Neural crest cell (in vitro differentiated cells): ENCODE measurements at regions not wholly inside any gene's neighbourhood (a gene's known extent, or its start where the extent isn't known, plus 50 kb on each side); places are given as distances from the start of the nearest gene placed in this dataset.

ENCODE experiments used
- DNase-seq: peaks from one replicate; pipeline ENCODE4 v3.0.0; 2021; ENCODE audit warnings: low read depth, mixed read lengths, low spot score
- H3K27ac Mint-ChIP-seq: one replicate; pipeline ENCODE4 v1.8.0; 2021; ENCODE audit warnings: mild to moderate bottlenecking, mixed read lengths; ENCODE audit not compliant: unreplicated experiment
- H3K27me3 Mint-ChIP-seq: 2 replicates; pipeline ENCODE4 v1.8.0; 2021; ENCODE audit warnings: low read depth, mild to moderate bottlenecking, mixed read lengths
- H3K36me3 Mint-ChIP-seq: 2 replicates; pipeline ENCODE4 v1.8.0; 2021; ENCODE audit warnings: low read depth, mild to moderate bottlenecking, mixed read lengths
- H3K4me1 Mint-ChIP-seq: 2 replicates; pipeline ENCODE4 v1.8.0; 2021; ENCODE audit warnings: mixed read lengths
- H3K4me3 Mint-ChIP-seq: one replicate; pipeline ENCODE4 v1.8.0; 2021; ENCODE audit warnings: mild to moderate bottlenecking, mixed read lengths
- H3K9me3 Mint-ChIP-seq: 2 replicates; pipeline ENCODE4 v1.8.0; 2021; ENCODE audit warnings: mixed read lengths
- CTCF ChIP-seq: fragments of 200-600 bp; sonication (generic); conservative IDR thresholded peaks from 2 replicates; pipeline ENCODE4 v1.5.0; 2021; ENCODE audit warnings: antibody characterized with exemption, mild to moderate bottlenecking

DNA sequence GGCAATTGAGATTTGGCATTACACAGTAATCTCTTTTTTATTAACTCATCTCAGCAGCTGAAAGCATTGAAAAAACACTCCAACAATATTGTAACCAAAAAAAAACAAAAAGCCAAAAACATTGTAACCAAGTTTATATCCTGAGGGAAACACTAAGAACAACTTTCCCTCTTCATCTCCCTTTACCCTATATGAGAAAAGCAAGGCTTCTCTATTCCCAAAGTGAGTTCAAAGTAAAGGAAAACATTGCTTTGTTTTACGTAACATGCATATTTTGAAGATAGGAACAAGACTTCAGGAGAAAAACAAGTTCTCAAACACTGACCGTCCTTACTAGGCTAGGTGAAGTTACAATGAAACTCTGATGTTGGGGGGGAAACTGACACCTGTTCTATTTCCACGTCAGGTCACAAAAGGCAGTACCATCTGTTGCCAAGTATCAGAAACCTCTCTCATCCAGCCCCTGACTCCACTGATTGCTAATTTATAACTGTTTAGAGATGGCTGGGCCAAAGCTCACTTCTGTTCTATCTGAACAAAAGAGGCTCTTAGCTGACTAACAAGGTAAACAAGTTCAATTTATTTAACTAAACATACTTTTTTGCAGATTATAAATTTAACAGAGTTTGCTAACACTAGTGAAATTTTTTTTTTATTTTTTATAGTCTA, 67.9 kb upstream of the PLXNC1 start:
- Mint-ChIP-seq H3K36me3 (peaks cover 2% of the 10 kb centered on the region), H3K4me3 (no peak overlapping the region), H3K4me1 (peaks cover 4% of the 10 kb centered on the region), H3K27ac (no peak overlapping the region), H3K9me3 (peaks cover 5% of the 10 kb centered on the region), H3K27me3 (no peaks in the 10 kb centered on the region)
- no peak for TF ChIP-seq CTCF
- no peak for DNase-seq

DNA sequence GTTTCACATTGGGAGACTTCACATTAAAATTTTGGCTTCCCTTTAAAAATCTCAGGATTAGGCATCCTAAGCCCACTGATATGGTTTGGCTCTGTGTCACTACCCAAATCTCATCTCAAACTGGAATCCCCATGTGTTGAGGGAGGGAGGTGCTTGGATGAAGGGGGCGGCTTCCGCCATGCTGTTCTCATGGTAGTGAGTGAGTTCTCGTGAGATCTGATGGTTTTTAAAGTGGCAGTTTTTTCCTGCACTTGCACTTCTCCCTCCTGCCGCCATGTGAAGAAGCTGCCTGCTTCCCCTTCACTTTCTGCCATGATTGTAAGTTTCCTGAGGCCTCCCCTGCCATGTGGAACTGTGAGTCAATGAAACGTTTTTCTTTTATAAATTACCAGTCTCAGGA, 65.7 kb upstream of the PLXNC1 start:
- no peak overlapping the region for H3K4me3 Mint-ChIP-seq
- DNase-seq: no peak
- TF ChIP-seq CTCF: no peak
- H3K27ac Mint-ChIP-seq: no peak overlapping the region
- H3K9me3 Mint-ChIP-seq: peaks cover 12% of the 10 kb centered on the region
- H3K36me3 Mint-ChIP-seq: peaks cover 4% of the 10 kb centered on the region
- no peaks in the 10 kb centered on the region for H3K27me3 Mint-ChIP-seq
- peaks cover 3% of the 10 kb centered on the region for H3K4me1 Mint-ChIP-seq

DNA sequence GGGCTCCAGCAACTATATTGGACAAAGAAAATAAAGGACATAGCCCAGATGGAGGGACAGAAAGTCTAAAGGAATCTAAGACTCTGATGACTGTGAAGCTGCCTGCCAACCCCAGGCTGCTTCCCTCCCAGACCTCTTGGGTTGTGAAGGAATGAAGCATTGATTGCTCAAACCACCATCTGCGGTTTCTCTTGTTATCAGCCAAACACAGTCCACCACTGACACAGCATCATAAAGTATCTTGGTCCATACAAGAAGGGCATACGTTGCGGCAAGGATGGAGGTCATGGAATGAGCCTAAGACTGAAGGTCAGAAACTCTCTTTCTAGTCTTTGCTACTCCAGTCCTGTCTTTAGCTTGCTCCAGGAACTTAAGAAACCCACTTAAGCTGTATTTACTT, 58.5 kb upstream of the PLXNC1 start:
- Mint-ChIP-seq H3K36me3 (peaks cover 4% of the 10 kb centered on the region), H3K9me3 (peaks cover 12% of the 10 kb centered on the region), H3K27me3 (no peaks in the 10 kb centered on the region), H3K4me1 (no peaks in the 10 kb centered on the region), H3K4me3 (no peak overlapping the region), H3K27ac (no peak overlapping the region)
- no peak for TF ChIP-seq CTCF
- no peak for DNase-seq

GRCh38 chr12:94091624-94092023, 56.8 kb upstream of the PLXNC1 start:
- Mint-ChIP-seq H3K36me3 (no peaks in the 10 kb centered on the region), H3K9me3 (peaks cover 6% of the 10 kb centered on the region), H3K4me1 (no peaks in the 10 kb centered on the region), H3K27ac (no peak overlapping the region), H3K4me3 (no peak overlapping the region), H3K27me3 (no peaks in the 10 kb centered on the region)
- no peak for DNase-seq
- no peak for TF ChIP-seq CTCF

DNA sequence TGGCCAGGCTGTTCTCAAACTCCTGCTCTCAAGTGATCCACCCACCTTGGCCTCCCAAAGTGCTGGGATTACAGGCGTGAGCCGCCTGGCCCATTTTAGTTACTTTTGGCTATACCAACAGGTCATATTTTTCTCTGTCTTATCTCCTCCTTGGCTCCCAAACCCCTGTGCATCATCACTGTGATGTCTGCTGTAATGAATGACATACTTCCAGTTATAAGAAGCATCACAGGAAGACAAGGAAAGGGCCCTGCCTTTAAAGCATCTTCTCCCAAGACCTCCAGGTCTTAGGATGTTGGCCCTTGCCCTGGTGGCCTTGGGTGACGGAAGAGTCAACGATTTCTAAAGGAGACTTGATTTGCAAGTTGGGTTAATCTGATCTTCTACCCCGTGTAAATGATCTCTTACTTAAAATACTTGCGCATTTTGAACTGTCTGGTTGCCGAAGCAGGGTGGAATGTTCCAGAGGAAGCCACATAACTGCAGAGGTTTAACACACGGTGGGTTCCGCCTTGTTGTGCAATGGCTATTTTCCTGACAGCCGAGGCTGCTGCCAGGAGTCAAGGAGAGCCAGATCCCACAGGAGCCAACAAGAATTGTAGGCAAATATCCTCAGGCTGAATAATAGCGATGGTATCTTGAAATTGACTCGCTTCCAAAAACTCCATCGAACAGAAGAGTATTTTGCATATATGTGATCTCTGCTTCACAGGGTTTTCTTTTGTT, 55.7 kb upstream of the PLXNC1 start:
- Mint-ChIP-seq H3K4me3 (no peak overlapping the region), H3K36me3 (no peaks in the 10 kb centered on the region), H3K4me1 (no peaks in the 10 kb centered on the region), H3K27me3 (no peaks in the 10 kb centered on the region), H3K27ac (no peak overlapping the region), H3K9me3 (peaks cover 4% of the 10 kb centered on the region)
- no peak for TF ChIP-seq CTCF
- DNase-seq: no peak
